HEK293 (cell line): ENCODE measurements at regions not wholly inside any gene's neighbourhood (a gene's known extent, or its start where the extent isn't known, plus 50 kb on each side); places are given as distances from the start of the nearest gene placed in this dataset.

Source experiments
- EGR2 ChIP-seq: fragments of 450-650 bp; formaldehyde crosslinking; IDR thresholded peaks from 2 replicates; pipeline ENCODE4 v1.5.1; 2016; ENCODE audit warnings: low read depth, missing biosample characterization, missing genetic modification characterization
- GLIS1 ChIP-seq: fragments of 450-650 bp; formaldehyde crosslinking; IDR thresholded peaks from 2 replicates; pipeline ENCODE4 v1.5.1; 2016; ENCODE audit warnings: missing biosample characterization, missing genetic modification characterization
- ZFP37 ChIP-seq: fragments of 450-650 bp; formaldehyde crosslinking; IDR thresholded peaks from 2 replicates; pipeline ENCODE4 v1.5.1; 2016; ENCODE audit warnings: missing biosample characterization, missing genetic modification characterization
- ZNF211 ChIP-seq: fragments of 450-650 bp; formaldehyde crosslinking; IDR thresholded peaks from 2 replicates; pipeline ENCODE4 v1.5.1; 2016; ENCODE audit warnings: low read depth, missing biosample characterization, missing genetic modification characterization
- ZNF423 ChIP-seq: fragments of 450-650 bp; formaldehyde crosslinking; IDR thresholded peaks from 2 replicates; pipeline ENCODE4 v1.5.1; 2016; ENCODE audit warnings: missing biosample characterization, missing genetic modification characterization
- ZNF514 ChIP-seq: fragments of 450-650 bp; formaldehyde crosslinking; IDR thresholded peaks from 2 replicates; pipeline ENCODE4 v1.5.1; 2016; ENCODE audit warnings: missing biosample characterization, missing genetic modification characterization
- ZNF654 ChIP-seq: fragments of 450-650 bp; formaldehyde crosslinking; IDR thresholded peaks from 2 replicates; pipeline ENCODE4 v1.5.1; 2016; ENCODE audit warnings: low read depth, missing biosample characterization, missing genetic modification characterization
- TF ChIP-seq, protein P1 (sequence below): fragments of 450-650 bp; formaldehyde crosslinking; IDR thresholded peaks from 2 replicates; pipeline ENCODE4 v1.5.1; 2016; ENCODE audit warnings: missing biosample characterization, missing genetic modification characterization
- TF ChIP-seq, protein P2 (sequence below): sonication (generic); formaldehyde crosslinking; IDR thresholded peaks from 2 replicates; pipeline ENCODE4 v1.8.1; 2022; ENCODE audit warnings: mild to moderate bottlenecking, moderate library complexity, missing genetic modification reagents

DNA sequence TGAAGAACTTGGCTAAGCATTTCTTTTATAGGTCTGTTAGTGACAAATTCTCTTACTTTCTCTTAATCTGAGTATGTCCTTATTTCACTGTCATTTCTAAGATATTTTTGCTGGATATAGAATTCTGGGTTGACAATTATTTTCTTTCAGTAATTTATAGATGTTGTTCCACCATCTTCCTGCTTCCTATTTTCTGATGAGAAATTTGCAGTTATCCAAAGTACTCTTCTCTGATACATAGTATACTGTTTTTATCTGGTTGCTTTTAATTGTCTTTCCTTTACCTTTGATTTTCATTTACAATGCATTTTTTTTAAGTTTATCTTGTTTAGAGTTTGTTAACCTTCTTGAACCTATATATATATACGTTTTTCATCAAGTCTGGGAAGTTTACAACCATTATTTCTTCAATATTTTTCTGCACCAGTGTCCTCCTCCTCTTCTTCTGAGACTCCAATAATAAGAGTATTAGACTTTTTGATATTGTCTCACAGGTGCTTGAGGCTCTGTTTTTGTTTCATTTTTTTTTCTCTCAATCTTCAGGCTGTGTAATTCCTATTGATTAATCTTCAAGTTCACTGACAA, 101.6 kb upstream of the INSIG1 start:
- TF ChIP-seq, protein P1, sequence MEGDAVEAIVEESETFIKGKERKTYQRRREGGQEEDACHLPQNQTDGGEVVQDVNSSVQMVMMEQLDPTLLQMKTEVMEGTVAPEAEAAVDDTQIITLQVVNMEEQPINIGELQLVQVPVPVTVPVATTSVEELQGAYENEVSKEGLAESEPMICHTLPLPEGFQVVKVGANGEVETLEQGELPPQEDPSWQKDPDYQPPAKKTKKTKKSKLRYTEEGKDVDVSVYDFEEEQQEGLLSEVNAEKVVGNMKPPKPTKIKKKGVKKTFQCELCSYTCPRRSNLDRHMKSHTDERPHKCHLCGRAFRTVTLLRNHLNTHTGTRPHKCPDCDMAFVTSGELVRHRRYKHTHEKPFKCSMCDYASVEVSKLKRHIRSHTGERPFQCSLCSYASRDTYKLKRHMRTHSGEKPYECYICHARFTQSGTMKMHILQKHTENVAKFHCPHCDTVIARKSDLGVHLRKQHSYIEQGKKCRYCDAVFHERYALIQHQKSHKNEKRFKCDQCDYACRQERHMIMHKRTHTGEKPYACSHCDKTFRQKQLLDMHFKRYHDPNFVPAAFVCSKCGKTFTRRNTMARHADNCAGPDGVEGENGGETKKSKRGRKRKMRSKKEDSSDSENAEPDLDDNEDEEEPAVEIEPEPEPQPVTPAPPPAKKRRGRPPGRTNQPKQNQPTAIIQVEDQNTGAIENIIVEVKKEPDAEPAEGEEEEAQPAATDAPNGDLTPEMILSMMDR, result no peak
- TF ChIP-seq GLIS1 (tag by site-specific recombination), result no peak
- TF ChIP-seq, protein P2, sequence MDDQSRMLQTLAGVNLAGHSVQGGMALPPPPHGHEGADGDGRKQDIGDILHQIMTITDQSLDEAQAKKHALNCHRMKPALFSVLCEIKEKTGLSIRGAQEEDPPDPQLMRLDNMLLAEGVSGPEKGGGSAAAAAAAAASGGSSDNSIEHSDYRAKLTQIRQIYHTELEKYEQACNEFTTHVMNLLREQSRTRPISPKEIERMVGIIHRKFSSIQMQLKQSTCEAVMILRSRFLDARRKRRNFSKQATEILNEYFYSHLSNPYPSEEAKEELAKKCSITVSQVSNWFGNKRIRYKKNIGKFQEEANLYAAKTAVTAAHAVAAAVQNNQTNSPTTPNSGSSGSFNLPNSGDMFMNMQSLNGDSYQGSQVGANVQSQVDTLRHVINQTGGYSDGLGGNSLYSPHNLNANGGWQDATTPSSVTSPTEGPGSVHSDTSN, result no peak
- TF ChIP-seq ZNF211 (tag by site-specific recombination), result no peak
- no peak for TF ChIP-seq ZFP37 (tag by site-specific recombination)
- no peak for TF ChIP-seq EGR2 (tag by site-specific recombination)
- no peak for TF ChIP-seq ZNF514
- TF ChIP-seq ZNF423 (tag by site-specific recombination), result no peak
- TF ChIP-seq ZNF654 (tag by site-specific recombination), result no peak
